Heart left ventricle (tissue), 16 donors: ENCODE measurements at regions not wholly inside any gene's neighbourhood (a gene's known extent, or its start where the extent isn't known, plus 50 kb on each side); places are given as distances from the start of the nearest gene placed in this dataset.

Source experiments
- ATAC-seq, 4 donors: fragments of 200-7000 bp; cut with Tn5 transposase; one replicate each; pipeline ENCODE4 v1.9.1; 2020 to 2022; ENCODE audit warnings: moderate library complexity in 4 of 4, mild to moderate bottlenecking in 3 of 4, moderate number of reproducible peaks in 1 of 4
- DNase-seq, 5 donors: peaks; one replicate each; pipeline ENCODE4 v3.0.0-alpha.2; 2020
- H3K27ac ChIP-seq, 12 donors: fragments of 200-600 bp; sonication (generic) in 4 of 12; one replicate each; pipeline versions ENCODE4 v1.5.0 to v1.8.0; 2016 to 2022; ENCODE audit warnings: mild to moderate bottlenecking in 2 of 12
- H3K27me3 ChIP-seq, 9 donors: fragments of 200-600 bp; sonication (generic) in 2 of 9; one replicate each; pipeline versions ENCODE4 v1.5.1 to v1.8.0; 2016 to 2022; ENCODE audit warnings: mild to moderate bottlenecking in 3 of 9
- H3K36me3 ChIP-seq, 9 donors: fragments of 200-600 bp; sonication (generic) in 2 of 9; one replicate each; pipeline versions ENCODE4 v1.5.0 to v1.8.0; 2018 to 2022; ENCODE audit warnings: mild to moderate bottlenecking in 2 of 9
- H3K4me1 ChIP-seq, 12 donors: fragments of 200-600 bp; sonication (generic) in 4 of 12; one replicate each; pipeline versions ENCODE4 v1.5.0 to v1.8.0; 2016 to 2022; ENCODE audit warnings: mild to moderate bottlenecking in 3 of 12
- H3K4me3 ChIP-seq, 12 donors: fragments of 200-600 bp; sonication (generic) in 4 of 12; one replicate each; pipeline versions ENCODE4 v1.5.0 to v1.8.0; 2017 to 2022; ENCODE audit warnings: mild to moderate bottlenecking in 9 of 12, moderate library complexity in 4 of 12
- H3K9me3 ChIP-seq, 12 donors: fragments of 200-600 bp; sonication (generic) in 4 of 12; one replicate each; pipeline versions ENCODE4 v1.5.0 to v1.8.0; 2016 to 2022; ENCODE audit warnings: mild to moderate bottlenecking in 1 of 12
- POLR2A ChIP-seq, 2 donors: fragments of 450-650 bp; IDR thresholded peaks; one replicate each; pipeline ENCODE4 v1.6.1; 2017; ENCODE audit warnings: antibody characterized with exemption in 2 of 2, mild to moderate bottlenecking in 2 of 2, moderate library complexity in 2 of 2
- WGBS, 4 donors: extraction: QIAGEN DNeasy Blood & Tissue Kit in 2 of 4; methylation state at CpG; one replicate each; pipeline versions ENCODE4 v1.1.5 to v1.1.7; 2013 to 2018; 5-methylcytosine and 5-hydroxymethylcytosine counted together
- intact Hi-C, 10 donors: fragments of 100-400 bp; cut with DNase I; formaldehyde crosslinking; loops; one replicate each; pipeline versions ENCODE4 v1.11.1 to v1.14.2; 2022
- TF ChIP-seq, protein P1 (sequence below), 12 donors: fragments of 200-600 bp; sonication (generic) in 4 of 12; IDR thresholded peaks; one replicate each; pipeline versions ENCODE4 v1.5.0 to v1.8.0; 2018 to 2022; ENCODE audit warnings: antibody characterized with exemption in 12 of 12, mild to moderate bottlenecking in 5 of 12
- donor health status: ischemic (EF 13 %, LVEDD 7.1; RV severe dilation, severe dysfunction).
- donor health status: healthy with polysubstance abuse.
- donor health status: DM: no; HTN: yes; CAD: no.
- donor health status: DM: no; HTN: no; CAD: no.
- donor health status: ischemic (EF 25% LVEDD 6.9; RV normal size, moderate dysfunction).
- donor health status: ischemic (EF 25% LVEDD 5.7; RV mildly dilated, moderate dysfunction).
- donor health status: healthy.
- donor health status: DM: yes; HTN: yes; CAD: no.
- donor health status: ischemic (EF 35%, LVEDD 5.7; RV mildly dilated, moderate dysfunction).
- donor health status: nonischemic (EF 11% LVEDD 7.7; RV severe dilation, severe dysfunction).
- donor health status: DM: yes; HTN: yes; CAD: no.
- donor health status: PGD.
- donor health status: ischemic (EF 29% LVEDD 5.4; RV normal size, mild dysfunction).
- donor health status: nonischemic (EF 23%, LVEDD 6.1; RV moderate dilation, normal function).

DNA sequence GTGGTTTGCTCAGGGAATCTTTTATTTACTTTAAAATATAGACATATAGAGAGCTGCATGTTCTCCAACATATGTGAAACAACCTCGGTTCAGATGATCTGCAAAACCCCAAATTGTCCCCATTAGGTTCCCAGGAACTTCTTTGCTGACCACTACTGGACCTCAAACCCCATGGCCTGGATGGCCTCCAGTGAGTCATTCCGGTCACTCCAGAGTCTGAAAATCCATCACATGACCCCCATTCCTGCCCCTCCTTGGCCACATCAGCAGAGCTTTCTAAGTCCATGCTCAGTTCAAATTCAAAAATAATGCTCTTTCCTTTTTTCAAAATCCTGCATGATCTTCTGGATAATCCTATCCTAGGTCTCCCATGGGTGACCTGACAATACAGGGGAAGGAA, 271.0 kb downstream of the TNS1 start:
- Histone ChIP-seq H3K27ac (no peak overlapping the region), H3K27me3 (no peaks in the 10 kb centered on the region), H3K9me3 (no peaks in the 10 kb centered on the region), H3K4me3 (no peak overlapping the region), H3K4me1 (peaks cover 0 to 75% (median 36%) of the 10 kb centered on the region in 12 donors), H3K36me3 (no peaks in the 10 kb centered on the region)
- no peak for TF ChIP-seq POLR2A (IDR thresholded peaks at IDR 0.05)
- TF ChIP-seq, protein P1, sequence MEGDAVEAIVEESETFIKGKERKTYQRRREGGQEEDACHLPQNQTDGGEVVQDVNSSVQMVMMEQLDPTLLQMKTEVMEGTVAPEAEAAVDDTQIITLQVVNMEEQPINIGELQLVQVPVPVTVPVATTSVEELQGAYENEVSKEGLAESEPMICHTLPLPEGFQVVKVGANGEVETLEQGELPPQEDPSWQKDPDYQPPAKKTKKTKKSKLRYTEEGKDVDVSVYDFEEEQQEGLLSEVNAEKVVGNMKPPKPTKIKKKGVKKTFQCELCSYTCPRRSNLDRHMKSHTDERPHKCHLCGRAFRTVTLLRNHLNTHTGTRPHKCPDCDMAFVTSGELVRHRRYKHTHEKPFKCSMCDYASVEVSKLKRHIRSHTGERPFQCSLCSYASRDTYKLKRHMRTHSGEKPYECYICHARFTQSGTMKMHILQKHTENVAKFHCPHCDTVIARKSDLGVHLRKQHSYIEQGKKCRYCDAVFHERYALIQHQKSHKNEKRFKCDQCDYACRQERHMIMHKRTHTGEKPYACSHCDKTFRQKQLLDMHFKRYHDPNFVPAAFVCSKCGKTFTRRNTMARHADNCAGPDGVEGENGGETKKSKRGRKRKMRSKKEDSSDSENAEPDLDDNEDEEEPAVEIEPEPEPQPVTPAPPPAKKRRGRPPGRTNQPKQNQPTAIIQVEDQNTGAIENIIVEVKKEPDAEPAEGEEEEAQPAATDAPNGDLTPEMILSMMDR (IDR thresholded peaks at IDR 0.05), result no peak
- no peak for ATAC-seq
- 87 to 98% (median 94%) methylated on average over 2 of the region's 2 CpGs for WGBS, 4 donors
- DNase-seq, result no peak
- intact Hi-C loops, result loop anchor here in 1 of 10 donors (10.0 kb wide), 1 partner anchor 1207 kb away; no protein-coding TSS in a partner anchor

DNA sequence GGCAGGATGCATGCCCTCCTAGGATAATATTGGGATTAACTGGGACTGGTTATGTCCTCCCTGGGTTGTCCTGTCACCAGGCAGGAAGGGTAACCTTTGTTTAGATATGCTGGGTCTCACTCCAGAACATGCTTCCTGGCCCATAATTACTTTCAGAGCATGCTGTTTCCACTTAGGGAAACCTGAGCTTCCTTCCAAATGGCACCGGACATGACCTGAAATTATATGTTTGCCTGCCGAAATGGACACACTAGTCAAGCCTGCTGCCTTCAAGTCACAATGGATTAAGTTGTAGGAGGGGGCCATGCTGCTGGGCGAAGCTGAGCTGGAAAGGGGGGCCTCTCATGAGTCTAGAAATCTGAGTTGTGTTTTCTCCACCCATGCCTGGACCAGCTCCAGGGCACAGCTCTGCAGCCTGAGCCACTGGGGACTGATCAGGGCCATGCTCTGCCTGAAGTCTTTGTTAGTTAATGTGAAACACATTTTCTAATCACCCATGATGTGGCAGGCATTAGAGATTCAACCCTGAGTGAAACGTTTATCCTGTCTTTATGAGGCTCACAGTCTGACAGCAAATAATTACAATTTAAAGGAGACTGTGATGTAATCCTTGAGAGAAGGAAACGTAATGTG, 273.3 kb downstream of the TNS1 start:
- Histone ChIP-seq H3K4me1 (peaks cover 0 to 65% (median 27%) of the 10 kb centered on the region in 12 donors), H3K4me3 (no peak overlapping the region), H3K9me3 (no peaks in the 10 kb centered on the region), H3K27ac (peak overlapping the region in 6 of 12 donors; percentile 3 to 46 (median 10)), H3K36me3 (no peaks in the 10 kb centered on the region), H3K27me3 (no peaks in the 10 kb centered on the region)
- ATAC-seq (peak; percentile 37 to 71 (median 62)), DNase-seq (peak in 3 of 5 donors; percentile 54 to 74 (median 56))
- intact Hi-C loops, result loop anchor here in 1 of 10 donors (10.0 kb wide), 1 partner anchor 1205 kb away; no protein-coding TSS in a partner anchor
- WGBS, 4 donors, result 18 to 36% (median 29%) methylated on average over 5 of the region's 5 CpGs
- TF ChIP-seq, protein P1 (IDR thresholded peaks at IDR 0.05), result no peak
- TF ChIP-seq POLR2A (IDR thresholded peaks at IDR 0.05), result no peak

DNA sequence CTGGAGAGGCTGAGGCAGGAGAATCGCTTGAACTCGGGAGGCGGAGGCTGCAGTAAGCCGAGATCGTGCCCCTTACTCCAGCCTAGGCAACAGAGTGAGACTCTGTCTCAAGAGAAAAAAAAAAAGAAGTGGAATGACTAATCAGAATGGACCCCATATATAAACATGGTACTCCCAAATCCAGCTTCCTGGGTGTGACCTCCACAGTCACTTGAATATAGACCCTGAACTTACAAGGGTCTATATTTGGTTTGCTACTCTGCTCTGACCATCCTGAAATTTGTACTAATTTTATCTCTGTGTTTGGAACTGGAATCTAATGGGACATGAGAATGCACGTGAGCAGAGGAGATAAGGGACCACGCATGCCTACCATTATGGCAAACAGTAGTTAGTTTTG, 275.0 kb downstream of the TNS1 start:
- no peak overlapping the region for H3K27ac ChIP-seq
- H3K36me3 ChIP-seq, result no peaks in the 10 kb centered on the region
- TF ChIP-seq POLR2A (IDR thresholded peaks at IDR 0.05), result no peak
- TF ChIP-seq, protein P1 (IDR thresholded peaks at IDR 0.05), result no peak
- no peaks in the 10 kb centered on the region for H3K27me3 ChIP-seq
- H3K4me3 ChIP-seq, result no peak overlapping the region
- ATAC-seq, result no peak
- H3K9me3 ChIP-seq, result no peaks in the 10 kb centered on the region
- 79 to 87% (median 83%) methylated on average over 7 of the region's 7 CpGs for WGBS, 4 donors
- no peak for DNase-seq
- intact Hi-C loops, result no loop called here
- H3K4me1 ChIP-seq, result peaks cover 0 to 48% (median 20%) of the 10 kb centered on the region in 12 donors

DNA sequence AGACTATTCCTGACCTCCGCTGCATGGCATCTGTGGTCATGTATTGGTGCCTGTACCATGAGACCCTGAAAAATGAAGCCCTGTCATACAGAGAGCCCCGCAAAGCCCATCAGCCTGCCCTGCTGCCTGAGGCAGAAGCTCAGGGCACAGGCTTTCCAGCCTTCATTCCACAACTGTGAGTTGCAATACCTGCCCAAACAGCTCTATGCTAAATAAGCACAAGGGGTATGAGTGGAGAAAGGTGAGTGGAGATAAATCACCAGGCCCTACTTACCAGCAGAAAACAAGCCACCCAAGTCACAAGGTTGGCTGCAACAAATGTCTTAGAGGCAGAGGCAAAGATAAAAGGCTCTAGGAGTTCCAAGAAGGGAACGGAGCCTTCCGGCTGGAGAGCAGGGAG, 277.4 kb downstream of the TNS1 start:
- intact Hi-C loops, result no loop called here
- Histone ChIP-seq H3K36me3 (no peaks in the 10 kb centered on the region), H3K27me3 (no peaks in the 10 kb centered on the region), H3K9me3 (peaks cover 0 to 9% (median 0%) of the 10 kb centered on the region in 12 donors), H3K4me1 (peaks cover 0 to 32% (median 15%) of the 10 kb centered on the region in 12 donors), H3K27ac (no peak overlapping the region), H3K4me3 (no peak overlapping the region)
- ATAC-seq (no peak), DNase-seq (no peak)
- 90 to 98% (median 97%) methylated on average over 4 of the region's 4 CpGs for WGBS, 4 donors
- TF ChIP-seq POLR2A (IDR thresholded peaks at IDR 0.05), result no peak
- TF ChIP-seq, protein P1 (IDR thresholded peaks at IDR 0.05), result no peak
